A549 (cell line): ENCODE measurements at regions not wholly inside any gene's neighbourhood (a gene's known extent, or its start where the extent isn't known, plus 50 kb on each side); places are given as distances from the start of the nearest gene placed in this dataset.

Experiments used
- ATAC-seq, 2 experiments: fragments of 200-7000 bp in 1 of 2; fragments of >200 bp in 1 of 2; cut with Nextera tagmentation in 1 of 2; cut with Tn5 transposase in 1 of 2; 3 replicates each; pipeline versions ENCODE4 v1.8.0 to v1.9.1; 2018 to 2020; ENCODE audit warnings: mild to moderate bottlenecking in 1 of 2, moderate library complexity in 1 of 2
- CTCF ChIA-PET: fragments of 300-600 bp; sonication (Branson Sonifier 250); formaldehyde crosslinking; extraction: SDS; loops from one replicate; lab custom pipeline; 2021; ENCODE audit warnings: antibody characterized with exemption, inconsistent platforms; lab: Yijun Ruan, JAX
- POLR2A ChIA-PET: fragments of 350-600 bp; formaldehyde crosslinking; extraction: SDS; loops from one replicate; lab custom pipeline; 2021; ENCODE audit warnings: antibody characterized with exemption, inconsistent platforms; lab: Yijun Ruan, JAX
- DNase-seq, 2 experiments: peaks; one replicate each; pipeline versions ENCODE4 v3.0.0 to v3.0.0-alpha.2; 2011 to 2016; ENCODE audit warnings: low read depth in 1 of 2, low spot score in 1 of 2
- FAIRE-seq: peaks from 2 replicates; lab custom pipeline; 2011; peaks lifted over from hg19 to GRCh38; lab: Jason Lieb, UNC
- H3K27ac ChIP-seq, 2 experiments: fragments of >200 bp; sonication (Bioruptor Twin); formaldehyde crosslinking; 3 replicates each; pipeline ENCODE4 v1.5.1; 2016 to 2017
- H3K4me1 ChIP-seq: fragments of >200 bp; sonication (Bioruptor Twin); formaldehyde crosslinking; 3 replicates; pipeline ENCODE4 v1.6.1; 2016
- H3K4me2 ChIP-seq: fragments of >200 bp; sonication (Bioruptor Twin); formaldehyde crosslinking; 3 replicates; pipeline ENCODE4 v1.6.1; 2016
- H3K4me3 ChIP-seq: fragments of >200 bp; sonication (Bioruptor Twin); formaldehyde crosslinking; 3 replicates; pipeline ENCODE4 v1.5.1; 2016
- H3K9me3 ChIP-seq: fragments of >200 bp; sonication (Bioruptor Twin); formaldehyde crosslinking; 3 replicates; pipeline ENCODE4 v1.6.1; 2016
- BCL3 ChIP-seq: fragments of >200 bp; sonication (Bioruptor Twin); formaldehyde crosslinking; IDR thresholded peaks from 3 replicates; pipeline ENCODE4 v1.6.1; 2016
- CBX2 ChIP-seq: fragments of 200-600 bp; sonication (generic); IDR thresholded peaks from 2 replicates; pipeline ENCODE4 v1.6.1; 2016; ENCODE audit warnings: low read depth, mild to moderate bottlenecking, borderline replicate concordance
- CBX8 ChIP-seq: fragments of 200-600 bp; sonication (generic); IDR thresholded peaks from 2 replicates; pipeline ENCODE4 v1.6.1; 2016
- CEBPB ChIP-seq, 2 experiments: fragments of >200 bp in 1 of 2; sonication (Bioruptor Twin) in 1 of 2; formaldehyde crosslinking in 1 of 2; IDR thresholded peaks; 2 replicates each; pipeline ENCODE4 v1.6.1; 2012 to 2016
- CHD4 ChIP-seq: fragments of 200-600 bp; sonication (generic); IDR thresholded peaks from 2 replicates; pipeline ENCODE4 v1.6.1; 2016; ENCODE audit warnings: antibody characterized with exemption, mild to moderate bottlenecking, borderline replicate concordance
- EHF ChIP-seq: fragments of 250-450 bp; sonication (Bioruptor Pico); IDR thresholded peaks from 2 replicates; pipeline ENCODE4 v1.5.0; 2020; ENCODE audit warnings: mild to moderate bottlenecking
- EHMT2 ChIP-seq: fragments of 200-600 bp; sonication (generic); IDR thresholded peaks from 2 replicates; pipeline ENCODE4 v1.6.1; 2016; ENCODE audit warnings: antibody characterized with exemption, low read depth, mild to moderate bottlenecking, moderate library complexity
- ESRRA ChIP-seq: fragments of 150-350 bp; IDR thresholded peaks from 2 replicates; pipeline ENCODE4 v1.6.1; 2014; ENCODE audit warnings: mild to moderate bottlenecking, low read length, borderline replicate concordance
- FOSB ChIP-seq: fragments of 250-450 bp; sonication (Bioruptor Pico); IDR thresholded peaks from 2 replicates; pipeline ENCODE4 v1.5.0; 2020; ENCODE audit warnings: mild to moderate bottlenecking, moderate library complexity
- FOSL2 ChIP-seq, 2 experiments: fragments of 450-650 bp in 1 of 2; fragments of >200 bp in 1 of 2; sonication (Bioruptor Twin) in 1 of 2; formaldehyde crosslinking; IDR thresholded peaks; 2 replicates each; pipeline versions ENCODE4 v1.5.0 to v1.6.1; 2016 to 2020; ENCODE audit warnings: mild to moderate bottlenecking in 1 of 2, moderate library complexity in 1 of 2
- HDAC2 ChIP-seq: fragments of 200-600 bp; sonication (generic); IDR thresholded peaks from 2 replicates; pipeline ENCODE4 v1.6.1; 2016
- HEYL ChIP-seq: fragments of 250-450 bp; sonication (Bioruptor Pico); IDR thresholded peaks from 2 replicates; pipeline ENCODE4 v1.8.0; 2021; ENCODE audit warnings: mild to moderate bottlenecking, moderate library complexity
- HOXA7 ChIP-seq: fragments of 250-450 bp; sonication (Bioruptor Pico); IDR thresholded peaks from 2 replicates; pipeline ENCODE4 v1.5.0; 2020; ENCODE audit warnings: mild to moderate bottlenecking, moderate library complexity
- JUN ChIP-seq, 2 experiments: fragments of >200 bp; sonication (Bioruptor Twin); formaldehyde crosslinking; IDR thresholded peaks; 2 replicates in 1 of 2; 3 replicates in 1 of 2; pipeline ENCODE4 v1.6.1; 2016 to 2017
- JUNB ChIP-seq: fragments of >200 bp; sonication (Bioruptor Twin); formaldehyde crosslinking; IDR thresholded peaks from 2 replicates; pipeline ENCODE4 v1.6.1; 2016
- KDM1A ChIP-seq: fragments of 200-600 bp; sonication (generic); IDR thresholded peaks from 2 replicates; pipeline ENCODE4 v1.6.1; 2016; ENCODE audit warnings: low read depth, mild to moderate bottlenecking
- MAZ ChIP-seq: fragments of 150-350 bp; IDR thresholded peaks from 2 replicates; pipeline ENCODE4 v1.6.1; 2014; ENCODE audit warnings: antibody characterized with exemption, low read depth, low read length, borderline replicate concordance
- NPAS2 ChIP-seq: fragments of 250-450 bp; sonication (Bioruptor Pico); IDR thresholded peaks from 2 replicates; pipeline ENCODE4 v1.8.0; 2022; ENCODE audit warnings: mild to moderate bottlenecking, moderate library complexity, borderline replicate concordance
- PBX3 ChIP-seq: IDR thresholded peaks from 2 replicates; pipeline ENCODE4 v1.6.1; 2012
- PHF8 ChIP-seq: fragments of 200-600 bp; sonication (generic); IDR thresholded peaks from 2 replicates; pipeline ENCODE4 v1.6.1; 2016; ENCODE audit warnings: low read depth, mild to moderate bottlenecking, antibody characterized with exemption, moderate library complexity, borderline replicate concordance
- RARB ChIP-seq: fragments of 250-450 bp; sonication (Bioruptor Pico); IDR thresholded peaks from 2 replicates; pipeline ENCODE4 v1.8.0; 2021; ENCODE audit warnings: mild to moderate bottlenecking, moderate library complexity
- REST ChIP-seq: fragments of 200-600 bp; sonication (generic); IDR thresholded peaks from 2 replicates; pipeline ENCODE4 v1.6.1; 2016; ENCODE audit warnings: antibody characterized with exemption, mild to moderate bottlenecking, moderate library complexity
- RFX5 ChIP-seq: fragments of 450-650 bp; IDR thresholded peaks from 2 replicates; pipeline ENCODE4 v1.7.1; 2014; ENCODE audit warnings: antibody characterized with exemption, mild to moderate bottlenecking, moderate library complexity
- RNF2 ChIP-seq: fragments of 200-600 bp; sonication (generic); IDR thresholded peaks from 2 replicates; pipeline ENCODE4 v1.6.1; 2016; ENCODE audit warnings: low read depth, mild to moderate bottlenecking, antibody characterized with exemption, moderate library complexity, borderline replicate concordance
- SMC3 ChIP-seq: fragments of >200 bp; sonication (Bioruptor Twin); formaldehyde crosslinking; IDR thresholded peaks from 3 replicates; pipeline ENCODE4 v1.6.1; 2018; ENCODE audit warnings: inconsistent platforms
- ZC3H11A ChIP-seq: fragments of 450-650 bp; IDR thresholded peaks from 2 replicates; pipeline ENCODE4 v1.6.1; 2014; ENCODE audit warnings: antibody characterized with exemption, mild to moderate bottlenecking
- WGBS: methylation state at CpG from one replicate; pipeline ENCODE4 v1.1.6; 2017; ENCODE audit errors: missing lambda C conversion rate; 5-methylcytosine and 5-hydroxymethylcytosine counted together

- 6% methylated on average over 7 of the region's 7 CpGs for WGBS
- Histone ChIP-seq H3K4me2 (no peak overlapping the region), H3K9me3 (no peaks in the 10 kb centered on the region), H3K4me1 (no peaks in the 10 kb centered on the region), H3K4me3 (no peak overlapping the region), H3K27ac (no peak overlapping the region)
- FAIRE-seq: no peak
- ATAC-seq: peak; percentile 58 to 64; a peak in 4 of 6 replicates
- no peak for TF ChIP-seq ZC3H11A
- TF ChIP-seq HDAC2: no peak
- no peak for TF ChIP-seq RARB (CRISPR knock-in tag)
- no peak for TF ChIP-seq FOSB (CRISPR knock-in tag)
- no peak for TF ChIP-seq SMC3
- TF ChIP-seq HEYL (CRISPR knock-in tag): no peak
- TF ChIP-seq MAZ: no peak
- TF ChIP-seq ESRRA: no peak
- TF ChIP-seq JUN (IDR thresholded peaks at IDR 0.05): no peak
- TF ChIP-seq CBX2: no peak
- CTCF ChIA-PET: no interaction called here
- POLR2A ChIA-PET: no interaction called here
- DNase-seq: no peak
Observed at GRCh38 chr16:5428932-5429331, 331.3 kb upstream of the EEF2KMT start.

- Histone ChIP-seq H3K4me3 (no peak overlapping the region), H3K27ac (no peak overlapping the region), H3K4me2 (no peak overlapping the region), H3K9me3 (no peaks in the 10 kb centered on the region), H3K4me1 (no peaks in the 10 kb centered on the region)
- ATAC-seq (no peak), FAIRE-seq (no peak), DNase-seq (no peak)
- ChIA-PET POLR2A (no interaction called here), CTCF (no interaction called here)
- TF ChIP-seq NPAS2: no peak
- no peak for TF ChIP-seq EHF (CRISPR knock-in tag)
- TF ChIP-seq CEBPB (IDR thresholded peaks at IDR 0.05): no peak
- TF ChIP-seq BCL3: no peak
- TF ChIP-seq HEYL (CRISPR knock-in tag): no peak
- no peak for TF ChIP-seq PBX3
- TF ChIP-seq CBX8: no peak
- no peak for TF ChIP-seq PHF8
- no peak for TF ChIP-seq CHD4
- TF ChIP-seq EHMT2: no peak
- no peak for TF ChIP-seq KDM1A
- TF ChIP-seq RNF2: no peak
- TF ChIP-seq RFX5: no peak
- TF ChIP-seq FOSL2 (IDR thresholded peaks at IDR 0.05): no peak
- TF ChIP-seq FOSL2 (CRISPR knock-in tag; IDR thresholded peaks at IDR 0.05): no peak
- no peak for TF ChIP-seq REST
- TF ChIP-seq JUNB: no peak
- TF ChIP-seq HOXA7: no peak
- 5% methylated on average over 7 of the region's 7 CpGs for WGBS
Observed at GRCh38 chr16:5427571-5427970, 330.0 kb upstream of the EEF2KMT start.
